NCI-H2227 treated with DMSO at 0.1 percent for 48 hours (cell line): ENCODE measurements at regions not wholly inside any gene's neighbourhood (a gene's known extent, or its start where the extent isn't known, plus 50 kb on each side); places are given as distances from the start of the nearest gene placed in this dataset.

ENCODE experiments used
- DNase-seq: peaks from one replicate; lab custom pipeline; 2025; lab: John Stamatoyannopoulos, UW

- no peak for DNase-seq
Observed at GRCh38 chr3:74507691-74508090, 106.8 kb downstream of the CNTN3 start.

DNA sequence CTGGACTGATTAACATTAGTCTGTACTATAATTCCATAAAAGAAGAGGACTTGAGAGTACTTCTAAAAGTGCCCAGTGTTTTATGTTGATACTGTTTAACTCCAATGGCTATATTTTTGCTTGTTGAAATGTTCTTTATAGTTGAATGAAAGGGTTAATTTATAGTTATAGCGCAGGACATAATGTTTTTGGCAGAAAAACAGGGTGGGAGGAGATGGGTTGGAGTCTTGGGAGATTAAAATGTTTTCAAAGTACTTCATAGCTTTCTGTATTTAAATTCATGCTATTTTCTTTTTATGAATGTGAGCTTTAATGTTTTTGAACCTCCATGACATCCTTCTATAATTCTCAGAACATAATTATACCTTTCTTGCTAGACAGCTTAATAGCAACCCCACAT lies 108.2 kb downstream of the CNTN3 start:
- DNase-seq = peak; percentile 68

DNA sequence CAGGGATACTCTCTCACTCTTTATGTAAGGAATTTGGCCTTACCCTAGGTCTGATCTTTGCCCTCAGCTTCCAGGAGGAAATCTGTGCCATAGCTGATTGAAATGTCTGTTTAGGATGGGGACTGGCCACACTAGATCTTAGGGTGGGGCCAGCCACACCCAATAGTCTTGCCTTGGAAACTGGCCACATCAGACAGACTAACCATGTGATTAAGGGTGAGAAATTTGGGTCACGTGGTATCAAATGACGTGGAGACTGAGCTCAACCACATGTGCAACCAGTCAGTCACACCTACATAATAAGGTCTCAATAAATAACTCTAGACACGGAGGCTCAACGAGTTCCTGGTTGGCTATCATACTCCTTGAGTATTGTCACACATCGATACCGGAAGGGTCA lies 113.5 kb downstream of the CNTN3 start:
- no peak for DNase-seq

- no peak for DNase-seq
Observed at GRCh38 chr3:74500257-74500656, 114.2 kb downstream of the CNTN3 start.

GRCh38 chr3:74491874-74492273 lies 122.6 kb downstream of the CNTN3 start:
- DNase-seq = no peak

- no peak for DNase-seq
Observed at GRCh38 chr3:74489050-74489792, 125.2 kb downstream of the CNTN3 start.

GRCh38 chr3:74479915-74480314 lies 134.5 kb downstream of the CNTN3 start:
- DNase-seq = no peak

DNA sequence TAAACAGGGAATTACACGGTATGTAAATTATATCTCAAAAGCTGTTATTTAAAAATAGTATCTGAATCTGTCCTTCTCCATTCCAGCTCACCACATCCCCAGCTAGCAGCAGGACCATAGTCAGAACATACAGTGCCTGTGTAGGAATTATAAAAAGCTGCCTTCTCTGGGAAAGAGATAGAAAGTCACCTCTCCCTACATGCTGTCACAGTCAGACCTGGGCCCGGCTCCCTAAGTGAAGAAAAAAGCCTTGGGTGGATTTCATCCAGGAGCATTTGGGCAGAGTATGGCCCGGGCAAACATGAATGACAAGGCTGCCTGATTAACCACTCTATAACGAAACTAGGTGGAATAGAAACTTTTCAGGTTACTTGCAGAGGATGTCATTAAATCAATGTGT lies 144.1 kb downstream of the CNTN3 start:
- no peak for DNase-seq

DNA sequence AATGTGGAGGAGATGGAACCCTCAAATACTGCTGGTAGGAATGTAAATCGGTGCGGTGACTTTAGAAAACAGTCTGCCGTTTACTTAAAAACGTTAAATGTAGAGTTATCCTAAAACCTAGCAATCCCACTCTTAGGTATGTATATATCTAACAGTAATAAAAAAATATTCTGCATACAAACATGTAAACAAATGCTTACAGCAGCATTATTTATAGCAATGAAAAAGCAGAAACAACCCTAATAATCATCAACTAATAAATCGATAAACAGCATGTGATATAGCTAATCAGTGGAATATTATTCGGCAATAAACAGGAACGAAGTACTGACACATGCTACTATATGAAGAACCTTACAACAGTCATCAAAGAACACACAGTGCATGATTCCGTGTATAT lies 144.7 kb downstream of the CNTN3 start:
- DNase-seq = no peak

DNA sequence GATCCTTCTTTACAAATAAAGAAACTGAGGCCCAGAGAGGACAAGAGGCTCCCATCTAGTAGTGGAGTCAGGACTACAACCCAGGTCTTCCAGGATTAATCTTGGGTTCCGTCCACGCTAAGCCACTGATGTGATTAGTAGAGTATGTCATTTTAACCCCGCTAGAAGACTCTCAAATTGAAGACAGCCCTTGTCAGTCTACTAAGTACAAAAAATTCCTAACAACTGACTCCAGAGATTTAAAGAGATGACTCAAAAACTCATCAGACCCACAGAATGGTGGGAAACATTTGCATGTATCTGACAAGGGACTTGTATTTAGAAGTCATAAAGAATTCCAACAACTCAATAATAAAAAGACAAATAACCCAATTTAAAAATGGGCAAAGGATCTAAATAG lies 145.3 kb downstream of the CNTN3 start:
- DNase-seq = no peak

- peak; percentile 15 for DNase-seq
Observed at GRCh38 chr3:74465715-74466410, 148.6 kb downstream of the CNTN3 start.

DNA sequence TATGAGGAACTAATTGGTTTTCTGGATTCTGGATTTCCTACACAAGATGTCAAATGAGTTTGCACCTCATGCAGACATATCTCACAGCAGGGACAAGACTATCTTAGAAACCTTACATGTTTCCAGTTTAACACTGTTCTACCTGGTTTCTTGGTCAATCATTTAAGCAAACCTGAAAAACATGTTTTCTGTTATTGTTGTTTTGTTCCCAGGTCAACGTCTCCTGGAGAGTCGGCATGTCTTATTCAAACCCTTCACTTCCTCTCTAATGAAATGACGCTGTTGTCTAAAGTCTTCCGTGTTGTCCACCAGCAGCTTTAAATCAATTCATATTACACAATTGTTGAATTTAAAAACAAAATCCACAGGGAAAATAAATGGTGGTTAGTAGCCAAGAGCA lies 150.9 kb downstream of the CNTN3 start:
- DNase-seq = no peak

GRCh38 chr3:74456166-74456565 lies 158.3 kb downstream of the CNTN3 start:
- DNase-seq = no peak

DNA sequence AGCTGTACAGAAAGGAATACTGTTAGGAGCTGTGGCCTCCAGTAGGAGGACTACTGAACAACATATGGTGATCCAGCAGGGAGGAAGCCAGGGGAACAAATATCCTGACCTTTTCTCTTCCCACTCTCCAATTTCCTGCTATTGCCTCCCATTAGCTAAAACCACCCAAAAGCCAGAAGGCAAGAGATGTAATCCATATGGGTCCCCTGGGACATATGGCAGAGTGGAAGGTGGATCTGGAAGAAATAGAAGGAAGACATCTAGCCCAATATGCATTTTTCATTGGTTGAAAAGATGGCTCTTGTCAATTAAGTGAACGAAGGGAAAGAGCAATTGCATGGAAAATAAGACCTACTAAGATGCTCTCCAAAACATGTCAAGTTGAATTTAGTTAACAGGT lies 167.2 kb downstream of the CNTN3 start:
- DNase-seq = no peak

DNA sequence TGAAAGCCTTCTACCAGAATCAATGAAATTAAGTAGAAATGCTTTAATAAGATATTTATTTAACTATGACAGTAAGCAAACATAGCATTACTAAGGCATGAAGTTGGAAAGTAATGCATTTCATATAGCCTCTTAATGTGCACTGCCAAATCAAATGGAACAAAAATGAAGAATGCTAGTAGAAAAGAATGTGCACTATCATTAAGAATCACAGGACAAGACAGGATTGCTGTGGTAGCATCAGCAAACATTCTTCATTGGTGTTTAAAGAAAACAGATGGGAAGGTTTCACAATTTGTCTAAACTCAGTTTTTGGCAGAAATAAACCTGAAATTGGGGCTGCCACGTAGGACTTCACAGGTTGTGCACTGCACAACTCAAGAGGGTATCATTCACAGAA lies 168.9 kb downstream of the CNTN3 start:
- no peak for DNase-seq

DNA sequence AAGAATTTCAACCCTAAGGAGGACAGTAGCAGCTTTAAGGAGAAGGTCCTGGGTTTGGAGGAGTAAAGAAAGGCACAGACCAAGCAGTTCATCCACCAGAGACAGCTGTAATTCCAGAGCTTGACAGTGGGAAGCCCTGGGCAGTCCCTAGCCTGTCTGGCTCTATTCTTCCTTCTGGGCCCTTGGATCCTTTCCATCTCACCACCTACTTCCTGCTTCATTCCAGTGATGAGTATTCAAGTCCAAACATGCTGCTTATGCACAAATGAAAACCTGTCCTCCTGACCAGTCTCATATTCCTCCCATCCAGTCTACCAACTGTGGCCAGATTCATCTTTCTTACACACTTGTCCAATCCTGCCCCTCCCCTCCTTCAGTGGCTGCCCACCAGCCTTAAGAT lies 171.4 kb downstream of the CNTN3 start:
- no peak for DNase-seq

- DNase-seq = no peak
Observed at GRCh38 chr3:74442683-74443082, 171.8 kb downstream of the CNTN3 start.

- DNase-seq = no peak
Observed at GRCh38 chr3:74442068-74442467, 172.4 kb downstream of the CNTN3 start.

DNA sequence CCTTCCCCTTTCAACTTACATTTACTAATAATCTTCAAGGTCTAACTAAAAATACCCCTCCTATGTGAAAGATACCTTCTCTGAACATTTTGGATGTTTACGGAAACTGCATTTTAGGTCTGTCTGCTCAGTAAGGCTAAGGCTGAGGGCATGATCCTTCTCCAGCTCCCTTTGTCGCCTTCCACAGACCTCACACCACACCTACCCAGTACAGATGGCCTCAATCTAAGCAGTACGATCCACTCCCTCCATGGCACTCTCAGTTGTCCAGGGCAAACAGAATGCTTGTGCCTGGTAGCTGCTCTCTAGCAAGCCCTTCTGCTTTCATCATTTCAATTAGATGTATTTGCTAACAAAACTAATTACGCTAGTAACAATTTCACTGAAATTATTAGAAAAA lies 178.3 kb downstream of the CNTN3 start:
- no peak for DNase-seq

- DNase-seq = no peak
Observed at GRCh38 chr3:74435631-74436030, 178.8 kb downstream of the CNTN3 start.

- no peak for DNase-seq
Observed at GRCh38 chr3:74434406-74434805, 180.1 kb downstream of the CNTN3 start.

DNA sequence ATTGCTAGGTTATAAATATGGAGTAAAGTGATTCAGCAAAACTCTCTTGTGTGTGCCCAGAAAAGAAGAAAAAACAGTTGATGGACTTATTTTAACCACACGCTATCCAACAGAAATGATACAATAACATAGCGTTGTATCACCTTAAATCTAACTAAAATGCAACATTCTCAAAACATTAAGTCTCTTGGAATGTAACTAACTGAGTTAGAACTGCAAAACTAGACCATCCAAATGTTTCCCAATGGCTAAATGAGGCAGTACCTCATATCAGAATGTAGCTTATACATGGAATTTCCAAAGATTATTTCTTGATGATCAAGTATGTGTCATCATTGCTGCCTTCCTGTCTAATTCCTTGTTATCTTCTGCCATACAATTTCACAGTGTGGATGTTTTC lies 187.9 kb downstream of the CNTN3 start:
- no peak for DNase-seq

DNA sequence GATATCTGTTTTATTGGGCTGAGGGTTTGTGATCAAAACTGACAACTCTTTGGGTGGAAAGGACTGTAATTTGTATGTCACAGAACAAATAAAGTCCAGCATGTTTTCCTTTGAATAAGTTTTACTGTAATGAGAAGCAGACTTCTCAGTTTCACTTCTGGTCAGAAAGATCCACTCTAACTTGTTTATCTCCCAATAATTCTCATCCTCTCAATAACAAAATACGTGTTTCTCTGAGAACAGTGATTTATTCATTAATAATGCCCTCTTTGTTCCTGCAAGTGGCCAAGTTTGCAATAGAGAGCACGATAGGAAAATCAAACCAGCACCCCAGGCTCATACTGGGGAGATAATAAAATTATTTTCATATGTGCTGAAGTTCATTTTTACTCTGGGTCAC lies 190.6 kb downstream of the CNTN3 start:
- no peak for DNase-seq
